Keratinocyte (primary cell): ENCODE measurements at regions not wholly inside any gene's neighbourhood (a gene's known extent, or its start where the extent isn't known, plus 50 kb on each side); places are given as distances from the start of the nearest gene placed in this dataset.

Experiments used
- EZH2 ChIP-seq: IDR thresholded peaks from one replicate; pipeline ENCODE4 v1.6.1; 2012; ENCODE audit warnings: inconsistent platforms, mild to moderate bottlenecking, low read length, moderate library complexity
- TF ChIP-seq, protein P1 (sequence below), 3 experiments: IDR thresholded peaks in 1 of 3; conservative IDR thresholded peaks in 1 of 3; optimal IDR thresholded peaks in 1 of 3; 2 replicates in 2 of 3; 3 replicates in 1 of 3; pipeline versions ENCODE3 to v1.5.1; 2011; ENCODE audit warnings: low read length in 3 of 3, mild to moderate bottlenecking in 3 of 3, moderate library complexity in 2 of 3, control low read depth in 1 of 3, inconsistent platforms in 1 of 3; ENCODE audit not compliant: insufficient read depth in 2 of 3; ENCODE audit errors: extremely low read depth in 1 of 3

DNA sequence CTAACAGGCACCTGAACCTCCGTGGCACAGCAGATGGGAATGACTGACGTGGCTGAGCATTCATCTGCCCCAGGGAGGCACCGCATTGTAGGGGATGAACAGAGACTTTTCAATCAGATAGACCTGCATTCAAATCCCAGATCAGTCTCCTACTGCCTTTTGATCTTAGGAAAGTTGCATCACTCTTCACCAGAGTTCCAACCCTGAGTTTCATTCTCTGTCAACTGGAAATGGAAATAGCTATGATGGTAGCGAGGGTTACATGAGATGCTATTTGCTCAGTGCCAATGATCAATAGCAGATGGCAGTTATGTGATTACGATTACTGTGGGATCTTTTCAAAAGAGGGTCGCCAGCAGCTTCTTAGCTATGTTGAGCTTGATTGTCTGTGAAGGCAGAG lies 189.3 kb upstream of the RFC3 start:
- TF ChIP-seq, protein P1, sequence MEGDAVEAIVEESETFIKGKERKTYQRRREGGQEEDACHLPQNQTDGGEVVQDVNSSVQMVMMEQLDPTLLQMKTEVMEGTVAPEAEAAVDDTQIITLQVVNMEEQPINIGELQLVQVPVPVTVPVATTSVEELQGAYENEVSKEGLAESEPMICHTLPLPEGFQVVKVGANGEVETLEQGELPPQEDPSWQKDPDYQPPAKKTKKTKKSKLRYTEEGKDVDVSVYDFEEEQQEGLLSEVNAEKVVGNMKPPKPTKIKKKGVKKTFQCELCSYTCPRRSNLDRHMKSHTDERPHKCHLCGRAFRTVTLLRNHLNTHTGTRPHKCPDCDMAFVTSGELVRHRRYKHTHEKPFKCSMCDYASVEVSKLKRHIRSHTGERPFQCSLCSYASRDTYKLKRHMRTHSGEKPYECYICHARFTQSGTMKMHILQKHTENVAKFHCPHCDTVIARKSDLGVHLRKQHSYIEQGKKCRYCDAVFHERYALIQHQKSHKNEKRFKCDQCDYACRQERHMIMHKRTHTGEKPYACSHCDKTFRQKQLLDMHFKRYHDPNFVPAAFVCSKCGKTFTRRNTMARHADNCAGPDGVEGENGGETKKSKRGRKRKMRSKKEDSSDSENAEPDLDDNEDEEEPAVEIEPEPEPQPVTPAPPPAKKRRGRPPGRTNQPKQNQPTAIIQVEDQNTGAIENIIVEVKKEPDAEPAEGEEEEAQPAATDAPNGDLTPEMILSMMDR (optimal IDR thresholded peaks at IDR 0.05 in 1 of 3, IDR thresholded peaks at IDR 0.05 in 1 of 3, conservative IDR thresholded peaks at IDR 0.05 in 1 of 3; ENCODE audit: extremely low read depth in 1 of 3, insufficient read depth in 2 of 3, low read length in 3 of 3), result no peak
- TF ChIP-seq EZH2, result no peak
